GM12878 (cell line): ENCODE measurements at regions not wholly inside any gene's neighbourhood (a gene's known extent, or its start where the extent isn't known, plus 50 kb on each side); places are given as distances from the start of the nearest gene placed in this dataset.

Source experiments
- ATAC-seq: fragments of 200-7000 bp; cut with Tn5 transposase; 3 replicates; pipeline ENCODE4 v1.9.1; 2020; ENCODE audit warnings: mild to moderate bottlenecking, moderate library complexity
- BruUV-seq: library from RNA; stranded (reverse); fragments of 400-500 nt; replicated peaks from 2 replicates; lab custom pipeline; 2021; lab: Mats Ljungman, UMichigan
- CTCF ChIA-PET: fragments of 300-600 bp; sonication (Branson Sonifier 250); formaldehyde crosslinking; extraction: SDS; loops from one replicate; lab custom pipeline; 2021; ENCODE audit warnings: inconsistent platforms; lab: Yijun Ruan, JAX
- POLR2A ChIA-PET: fragments of 350-600 bp; formaldehyde crosslinking; extraction: SDS; loops from one replicate; lab custom pipeline; 2021; ENCODE audit warnings: inconsistent platforms; lab: Charles Lee
- RAD21 ChIA-PET: fragments of 300-600 bp; sonication (Branson Sonifier 250); formaldehyde crosslinking; loops from one replicate; lab custom pipeline; 2023; ENCODE audit warnings: antibody characterized with exemption; ENCODE audit not compliant: unreplicated experiment; lab: Charles Lee
- SMC1A ChIA-PET: fragments of 300-600 bp; sonication (Branson Sonifier 250); formaldehyde crosslinking; loops from one replicate; lab custom pipeline; 2023; ENCODE audit not compliant: unreplicated experiment, uncharacterized antibody; lab: Charles Lee
- DNase-seq: peaks from one replicate; pipeline ENCODE4 v3.0.0-alpha.2; 2011; ENCODE audit warnings: low read depth, low spot score
- FAIRE-seq: peaks from 3 replicates; lab custom pipeline; 2011; peaks lifted over from hg19 to GRCh38; lab: Jason Lieb, UNC
- H2AFZ ChIP-seq: 2 replicates; pipeline ENCODE4 v1.6.0; 2011; ENCODE audit warnings: low read depth, low read length, control low read depth; ENCODE audit not compliant: control insufficient read depth
- H3K27ac ChIP-seq: 2 replicates; pipeline ENCODE4 v1.5.1; 2011; ENCODE audit warnings: control low read depth; ENCODE audit not compliant: control insufficient read depth, insufficient read depth
- H3K27me3 ChIP-seq, 2 experiments: replicated peaks in 1 of 2; 2 replicates each; pipeline versions ENCODE4 v1.6.0 to v1.6.1; 2011; ENCODE audit warnings: low read length in 1 of 2; ENCODE audit not compliant: control insufficient read depth in 2 of 2, insufficient read depth in 2 of 2
- H3K36me3 ChIP-seq, 2 experiments: 2 replicates each; pipeline ENCODE4 v1.5.1; 2011; ENCODE audit warnings: low read length in 1 of 2; ENCODE audit not compliant: control insufficient read depth in 2 of 2, insufficient read depth in 2 of 2
- H3K4me1 ChIP-seq: 2 replicates; pipeline ENCODE4 v1.6.1; 2011; ENCODE audit warnings: mild to moderate bottlenecking, low read length, moderate library complexity, mixed read lengths; ENCODE audit not compliant: control insufficient read depth, insufficient read depth
- H3K4me2 ChIP-seq: 2 replicates; pipeline ENCODE4 v1.6.0; 2011; ENCODE audit warnings: control low read depth; ENCODE audit not compliant: control insufficient read depth, insufficient read depth
- H3K4me3 ChIP-seq: fragments of 200-600 bp; sonication (generic); 2 replicates; pipeline ENCODE4 v1.5.1; 2016
- H3K79me2 ChIP-seq: 2 replicates; pipeline ENCODE4 v1.6.0; 2011; ENCODE audit warnings: low read length; ENCODE audit not compliant: control insufficient read depth, insufficient read depth
- H3K9ac ChIP-seq: 2 replicates; pipeline ENCODE4 v1.8.0; 2011; ENCODE audit warnings: low read length, control low read depth, mixed read lengths; ENCODE audit not compliant: control insufficient read depth, insufficient read depth
- H3K9me3 ChIP-seq: replicated peaks from 3 replicates; pipeline ENCODE4 v1.5.1; 2011; ENCODE audit warnings: mild to moderate bottlenecking, low read length; ENCODE audit not compliant: control insufficient read depth, insufficient read depth
- H4K20me1 ChIP-seq: 2 replicates; pipeline ENCODE4 v1.6.0; 2011; ENCODE audit not compliant: control insufficient read depth, insufficient read depth
- CEBPB ChIP-seq, 2 experiments: fragments of 150-350 bp in 1 of 2; IDR thresholded peaks; 2 replicates each; pipeline ENCODE4 v1.6.1; 2012 to 2014; ENCODE audit warnings: low read depth in 2 of 2, low read length in 2 of 2, borderline replicate concordance in 1 of 2, inconsistent platforms in 1 of 2
- CHD1 ChIP-seq: IDR thresholded peaks from 2 replicates; pipeline ENCODE4 v1.6.1; 2012; ENCODE audit warnings: low read depth, low read length, improper control_type of control experiment
- SMARCA5 ChIP-seq: fragments of 450-650 bp; IDR thresholded peaks from 2 replicates; pipeline ENCODE4 v1.6.1; 2017; ENCODE audit warnings: mild to moderate bottlenecking
- ZNF24 ChIP-seq: fragments of 450-650 bp; IDR thresholded peaks from 2 replicates; pipeline ENCODE4 v1.6.1; 2017; ENCODE audit warnings: antibody characterized with exemption, mild to moderate bottlenecking
- WGBS: methylation state at CpG from one replicate; pipeline ENCODE4 v1.1.6; 2016; ENCODE audit warnings: low lambda C conversion rate; ENCODE audit not compliant: insufficient replicate concordance, insufficient coverage; ENCODE audit errors: missing lambda C conversion rate; 5-methylcytosine and 5-hydroxymethylcytosine counted together
- in situ Hi-C: fragments of 300-500 bp; cut with MboI; formaldehyde crosslinking; loops from 9 replicates; pipeline ENCODE4 v1.14.3; 2018; ENCODE audit warnings: mixed read lengths
- intact Hi-C: fragments of 100-400 bp; cut with micrococcal nuclease; formaldehyde crosslinking; loops from one replicate; pipeline ENCODE4 v1.14.2; 2022; ENCODE audit not compliant: unreplicated experiment
- TF ChIP-seq, protein P1 (sequence below): IDR thresholded peaks from 2 replicates; pipeline ENCODE4 v1.6.1; 2012; ENCODE audit warnings: mild to moderate bottlenecking, low read depth, low read length
- TF ChIP-seq, protein P2 (sequence below): fragments of 450-650 bp; IDR thresholded peaks from 2 replicates; pipeline ENCODE4 v1.6.1; 2016; ENCODE audit warnings: mild to moderate bottlenecking

DNA sequence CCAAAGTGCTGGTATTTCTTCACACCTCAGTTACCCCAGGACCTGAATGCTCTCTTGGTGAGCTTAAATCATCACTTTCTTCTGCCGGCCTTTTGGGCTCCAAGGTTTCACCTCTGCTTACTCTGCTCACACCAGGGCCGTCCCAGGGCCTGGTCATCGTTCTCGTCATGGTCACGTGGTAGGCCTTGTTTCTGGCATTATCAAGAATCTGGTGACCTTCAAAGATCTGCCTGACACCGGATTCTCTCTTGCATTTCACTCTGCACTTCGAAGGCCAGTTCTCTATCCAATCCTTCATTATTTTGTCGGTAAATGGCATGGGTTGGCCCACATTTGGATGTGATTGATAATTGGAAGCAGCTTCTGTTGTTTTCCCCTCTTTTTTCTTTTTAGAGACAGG, 80.5 kb downstream of the HRH4 start (continued):
- TF ChIP-seq CEBPB (IDR thresholded peaks at IDR 0.05; ENCODE audit: borderline replicate concordance in 1 of 2, low read depth in 2 of 2, low read length in 2 of 2) = no peak
- TF ChIP-seq, protein P1, sequence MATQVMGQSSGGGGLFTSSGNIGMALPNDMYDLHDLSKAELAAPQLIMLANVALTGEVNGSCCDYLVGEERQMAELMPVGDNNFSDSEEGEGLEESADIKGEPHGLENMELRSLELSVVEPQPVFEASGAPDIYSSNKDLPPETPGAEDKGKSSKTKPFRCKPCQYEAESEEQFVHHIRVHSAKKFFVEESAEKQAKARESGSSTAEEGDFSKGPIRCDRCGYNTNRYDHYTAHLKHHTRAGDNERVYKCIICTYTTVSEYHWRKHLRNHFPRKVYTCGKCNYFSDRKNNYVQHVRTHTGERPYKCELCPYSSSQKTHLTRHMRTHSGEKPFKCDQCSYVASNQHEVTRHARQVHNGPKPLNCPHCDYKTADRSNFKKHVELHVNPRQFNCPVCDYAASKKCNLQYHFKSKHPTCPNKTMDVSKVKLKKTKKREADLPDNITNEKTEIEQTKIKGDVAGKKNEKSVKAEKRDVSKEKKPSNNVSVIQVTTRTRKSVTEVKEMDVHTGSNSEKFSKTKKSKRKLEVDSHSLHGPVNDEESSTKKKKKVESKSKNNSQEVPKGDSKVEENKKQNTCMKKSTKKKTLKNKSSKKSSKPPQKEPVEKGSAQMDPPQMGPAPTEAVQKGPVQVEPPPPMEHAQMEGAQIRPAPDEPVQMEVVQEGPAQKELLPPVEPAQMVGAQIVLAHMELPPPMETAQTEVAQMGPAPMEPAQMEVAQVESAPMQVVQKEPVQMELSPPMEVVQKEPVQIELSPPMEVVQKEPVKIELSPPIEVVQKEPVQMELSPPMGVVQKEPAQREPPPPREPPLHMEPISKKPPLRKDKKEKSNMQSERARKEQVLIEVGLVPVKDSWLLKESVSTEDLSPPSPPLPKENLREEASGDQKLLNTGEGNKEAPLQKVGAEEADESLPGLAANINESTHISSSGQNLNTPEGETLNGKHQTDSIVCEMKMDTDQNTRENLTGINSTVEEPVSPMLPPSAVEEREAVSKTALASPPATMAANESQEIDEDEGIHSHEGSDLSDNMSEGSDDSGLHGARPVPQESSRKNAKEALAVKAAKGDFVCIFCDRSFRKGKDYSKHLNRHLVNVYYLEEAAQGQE = no peak

DNA sequence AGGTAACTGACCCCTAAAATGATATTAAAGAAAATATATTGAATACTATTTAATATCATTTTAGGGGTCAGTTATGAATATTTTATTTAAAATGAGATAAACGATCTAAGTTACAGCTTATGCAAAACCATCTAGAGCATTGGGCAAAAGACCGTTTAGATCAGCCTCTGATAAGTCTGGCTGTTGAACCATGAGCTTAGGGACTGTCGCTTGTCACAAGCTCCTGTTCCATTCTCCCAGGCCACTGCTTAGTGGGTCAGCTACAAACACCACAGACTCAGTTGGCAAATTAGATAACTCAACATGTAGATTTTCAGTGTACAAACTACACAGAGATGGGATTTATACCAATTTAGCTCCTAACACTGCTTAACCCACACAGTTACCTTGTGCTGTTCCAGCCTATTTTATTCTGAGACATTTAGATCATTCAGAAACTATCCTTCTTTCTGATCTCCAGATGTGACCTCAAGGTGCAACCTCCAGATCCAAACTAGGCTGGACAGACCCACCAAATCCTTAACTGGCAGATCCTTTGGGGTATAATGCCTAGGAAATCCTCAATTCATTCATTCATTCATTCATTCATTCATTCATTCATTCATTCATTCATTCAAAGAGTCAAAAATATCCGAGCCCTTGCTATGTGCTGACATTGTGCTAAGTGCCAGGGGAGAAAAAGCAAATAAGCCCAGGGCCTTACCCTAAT, 82.8 kb downstream of the HRH4 start:
- Histone ChIP-seq H2AFZ (no peak overlapping the region), H3K27ac (no peak overlapping the region), H3K9ac (no peak overlapping the region), H3K36me3 (no peaks in the 10 kb centered on the region), H3K4me2 (no peak overlapping the region), H4K20me1 (no peaks in the 10 kb centered on the region), H3K79me2 (no peaks in the 10 kb centered on the region), H3K4me3 (no peak overlapping the region), H3K27me3 (no peaks in the 10 kb centered on the region; a peak in 3 of 4 replicates)
- BruUV-seq = no TSS peak
- intact Hi-C loops = no loop called here
- SMC1A ChIA-PET = interaction anchor here (0.6 kb wide), 1 partner anchor 531 kb away, joined by 3 read pairs; no protein-coding TSS in a partner anchor
- FAIRE-seq = no peak
- POLR2A ChIA-PET = no interaction called here
- no peak for DNase-seq
- 9% methylated on average over 4 of the region's 4 CpGs for WGBS
- in situ Hi-C loops = no loop called here
- CTCF ChIA-PET = interaction anchor here (0.9 to 1.9 kb wide), 7 partner anchors 31 to 184 kb away, joined by 3 to 6 read pairs (median 4); no protein-coding TSS in a partner anchor
- TF ChIP-seq CHD1 (no peak), SMARCA5 (no peak), ZNF24 (peak; percentile 91)
- TF ChIP-seq, protein P2, sequence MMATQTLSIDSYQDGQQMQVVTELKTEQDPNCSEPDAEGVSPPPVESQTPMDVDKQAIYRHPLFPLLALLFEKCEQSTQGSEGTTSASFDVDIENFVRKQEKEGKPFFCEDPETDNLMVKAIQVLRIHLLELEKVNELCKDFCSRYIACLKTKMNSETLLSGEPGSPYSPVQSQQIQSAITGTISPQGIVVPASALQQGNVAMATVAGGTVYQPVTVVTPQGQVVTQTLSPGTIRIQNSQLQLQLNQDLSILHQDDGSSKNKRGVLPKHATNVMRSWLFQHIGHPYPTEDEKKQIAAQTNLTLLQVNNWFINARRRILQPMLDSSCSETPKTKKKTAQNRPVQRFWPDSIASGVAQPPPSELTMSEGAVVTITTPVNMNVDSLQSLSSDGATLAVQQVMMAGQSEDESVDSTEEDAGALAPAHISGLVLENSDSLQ = no peak
- TF ChIP-seq, all 136 proteins: peak for 1
- Histone ChIP-seq H3K9me3 (no peaks in the 10 kb centered on the region), H3K4me1 (no peaks in the 10 kb centered on the region)
- ATAC-seq = no peak
- RAD21 ChIA-PET = no interaction called here
